Erythroblast (primary cell): ENCODE measurements at regions not wholly inside any gene's neighbourhood (a gene's known extent, or its start where the extent isn't known, plus 50 kb on each side); places are given as distances from the start of the nearest gene placed in this dataset.

Experiments
- GATA1 ChIP-seq: IDR thresholded peaks from 2 replicates; pipeline ENCODE4 v1.6.1; 2011; ENCODE audit warnings: low read depth, mild to moderate bottlenecking, control low read depth, low read length, moderate library complexity
- POLR2A ChIP-seq: IDR thresholded peaks from 2 replicates; pipeline ENCODE4 v1.6.1; 2011; ENCODE audit warnings: mild to moderate bottlenecking, low read length

DNA sequence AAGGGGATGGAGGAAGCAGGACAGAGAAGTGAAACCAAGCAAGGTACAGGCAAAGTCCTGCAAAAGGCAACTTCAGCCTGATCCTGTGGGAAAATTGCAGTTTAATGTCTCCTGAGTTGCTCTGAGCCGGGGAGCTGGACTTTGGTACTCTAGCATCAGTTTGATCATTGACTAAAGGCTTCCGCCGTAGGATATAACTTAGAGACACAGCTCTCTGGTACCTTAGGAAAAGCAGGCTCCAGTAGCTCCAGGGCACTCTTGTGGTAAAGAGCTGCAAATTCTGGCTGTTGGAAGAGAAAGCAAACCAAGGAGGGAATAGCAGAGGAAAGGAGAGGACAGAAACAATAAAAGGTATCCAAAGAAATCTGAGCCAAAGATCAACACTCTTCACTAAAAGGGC lies 521.1 kb downstream of the PLOD2 start:
- TF ChIP-seq POLR2A = no peak
- no peak for TF ChIP-seq GATA1
